ENCODE measurements at regions not wholly inside any gene's neighbourhood (a gene's known extent, or its start where the extent isn't known, plus 50 kb on each side); places are given as distances from the start of the nearest gene placed in this dataset.
A peak's percentile ranks its signal among the peaks of the same experiment; 100 is the strongest.
"Not testable (repeated sequence)": the region's sequence is repeated elsewhere in the genome, so short reads cannot be mapped to it uniquely, and the experiment has no call there.

DNA sequence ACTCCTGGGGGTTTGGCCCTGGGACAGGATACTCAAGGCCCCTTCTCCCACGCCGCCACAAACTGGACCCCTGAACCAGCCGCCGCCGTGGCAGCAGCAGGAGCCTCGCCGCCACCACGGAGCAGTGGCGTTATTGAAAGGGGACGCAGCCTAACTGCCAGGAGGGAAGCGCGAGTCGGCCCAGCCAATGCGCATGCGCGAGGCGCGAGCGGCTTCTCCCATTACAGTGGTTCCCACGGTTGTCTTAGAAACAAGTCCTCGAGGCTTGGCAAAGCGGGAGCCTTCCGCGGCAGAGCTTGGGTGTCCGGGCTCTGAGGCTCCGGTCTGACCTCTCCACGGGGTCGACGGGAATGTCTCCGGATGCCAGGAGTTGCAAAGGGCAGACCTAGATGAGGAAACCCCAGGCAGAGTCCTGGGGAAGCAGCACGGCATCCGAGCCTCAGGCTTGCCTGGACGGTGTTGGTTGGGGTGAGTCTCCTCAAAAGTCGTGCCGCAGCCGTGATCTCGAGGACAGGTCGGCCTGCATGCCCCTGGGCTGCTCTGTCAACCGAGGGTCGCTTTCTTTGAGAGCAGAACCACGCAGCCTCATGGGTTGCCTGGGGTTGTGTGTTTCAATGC, 360.6 kb upstream of the ZNF337 start:
- intact Hi-C loops (cut with DNase I); H3K36me3 ChIP-seq; H3K4me3 ChIP-seq; H3K4me1 ChIP-seq; H3K27me3 ChIP-seq; H3K27ac ChIP-seq (replicated peaks in 1 of 4); H3K9me3 ChIP-seq; DNase-seq (ENCODE audit: extremely low spot score): not testable (repeated sequence)
- WGBS: no CpG with 5 or more reads among the region's 41 CpGs

GRCh38 chr20:26025792-26026191, 329.1 kb upstream of the ZNF337 start:
- H3K27me3 ChIP-seq; H3K36me3 ChIP-seq; H3K4me3 ChIP-seq; H3K9me3 ChIP-seq; intact Hi-C loops (cut with DNase I); DNase-seq (ENCODE audit: extremely low spot score); H3K27ac ChIP-seq (replicated peaks in 1 of 4); H3K4me1 ChIP-seq: not testable (repeated sequence)
- 92% methylated on average over 2 of the region's 4 CpGs for WGBS

GRCh38 chr20:26010942-26011276, 314.3 kb upstream of the ZNF337 start:
- H3K27me3 ChIP-seq; H3K36me3 ChIP-seq; H3K4me1 ChIP-seq; intact Hi-C loops (cut with DNase I); DNase-seq (ENCODE audit: extremely low spot score); H3K9me3 ChIP-seq; H3K4me3 ChIP-seq: not testable (repeated sequence)
- WGBS: no CpG with 5 or more reads among the region's 6 CpGs
- H3K27ac ChIP-seq (replicated peaks in 1 of 4): peak overlapping the region in 1 of 4 donors; percentile 76

DNA sequence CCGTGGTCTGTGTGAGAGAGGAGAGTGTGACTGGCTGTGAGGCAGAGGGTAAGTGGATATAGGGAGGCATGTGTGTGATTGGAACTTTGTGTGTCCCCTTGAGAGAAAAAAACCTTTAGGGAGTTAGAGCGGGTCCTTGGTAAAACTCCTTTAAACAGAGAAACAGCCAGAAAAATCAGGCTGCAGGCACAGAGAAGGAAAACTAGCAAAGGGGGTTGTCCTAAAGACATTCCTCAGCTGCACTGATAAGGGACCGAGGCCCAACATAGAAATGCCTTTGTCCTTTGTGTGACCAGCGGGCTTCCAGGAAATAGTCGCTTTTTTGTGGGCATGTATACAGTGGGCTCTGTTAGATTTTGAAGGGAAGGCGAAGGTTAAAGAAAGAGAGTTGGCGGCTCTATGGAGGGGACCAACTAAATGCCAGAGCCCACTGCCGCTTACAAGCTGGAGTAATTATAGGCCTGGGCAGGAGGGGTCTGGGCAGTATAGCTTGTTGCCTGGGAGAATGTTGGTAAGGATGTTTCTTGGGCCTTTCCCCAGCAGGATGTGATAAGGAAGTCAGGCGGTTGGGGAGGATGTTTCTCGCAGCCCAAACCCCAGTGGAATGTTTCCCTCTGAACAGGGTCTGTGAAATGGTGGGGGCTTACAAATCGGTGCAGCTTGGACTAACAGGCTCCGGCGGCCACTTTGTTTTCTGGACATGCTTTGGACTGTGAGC, 313.7 kb upstream of the ZNF337 start:
- H3K36me3 ChIP-seq; DNase-seq (ENCODE audit: extremely low spot score); H3K4me1 ChIP-seq; H3K27me3 ChIP-seq; H3K9me3 ChIP-seq; intact Hi-C loops (cut with DNase I): not testable (repeated sequence)
- peak overlapping the region; percentile 59 to 71 (median 62) for H3K4me3 ChIP-seq
- peak overlapping the region; percentile 76 to 87 (median 80) for H3K27ac ChIP-seq (replicated peaks in 1 of 4)
- 43% methylated on average over 3 of the region's 13 CpGs for WGBS

DNA sequence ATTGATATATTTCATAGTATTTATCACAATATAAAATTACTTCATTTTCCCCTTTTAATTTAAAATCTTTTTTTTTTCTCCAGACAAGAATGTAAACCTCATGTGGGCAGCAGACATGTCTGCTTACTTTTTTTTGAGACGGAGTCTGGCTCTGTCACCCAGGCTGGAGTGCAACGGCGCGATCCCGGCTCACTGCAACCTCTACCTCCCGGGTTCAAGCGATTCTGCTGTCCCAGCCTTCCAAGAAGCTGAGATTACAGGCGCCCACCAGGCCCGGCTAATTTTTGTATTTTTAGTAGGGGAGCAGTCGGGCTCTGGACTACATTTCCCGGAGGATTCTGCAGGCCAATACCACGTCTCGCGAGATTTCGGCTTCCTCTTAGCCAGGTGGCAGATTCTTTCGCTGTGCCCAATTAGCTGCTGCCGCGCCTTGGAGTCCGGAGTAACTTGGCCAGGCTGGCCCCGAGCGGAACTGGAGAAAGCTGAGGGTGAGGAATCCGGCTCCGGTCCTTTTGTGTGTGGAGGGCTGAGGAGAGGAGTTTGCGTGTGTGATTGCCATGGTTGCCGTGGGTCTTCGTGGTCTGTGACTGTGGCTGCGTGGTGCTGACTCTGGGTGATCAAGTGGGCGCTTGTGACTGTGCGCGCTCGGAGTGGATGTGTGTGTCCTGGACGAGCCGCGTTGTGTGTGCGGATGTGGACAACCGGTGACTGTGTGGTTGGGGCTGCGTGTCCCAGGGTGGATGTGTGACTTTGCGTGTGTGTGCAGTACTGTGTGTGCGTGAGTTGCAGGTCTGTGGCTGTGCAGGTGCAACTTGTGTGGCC, 313.0 kb upstream of the ZNF337 start:
- Histone ChIP-seq H3K4me3 (peak overlapping the region; percentile 59 to 71 (median 62)), H3K27ac (replicated peaks in 1 of 4) (peak overlapping the region; percentile 76 to 87 (median 80))
- peak; percentile 95 for DNase-seq (ENCODE audit: extremely low spot score)
- H3K36me3 ChIP-seq; H3K4me1 ChIP-seq; H3K27me3 ChIP-seq; H3K9me3 ChIP-seq; intact Hi-C loops (cut with DNase I): not testable (repeated sequence)
- TF ChIP-seq POLR2AphosphoS5 (IDR thresholded peaks at IDR 0.05): peak; percentile 69 to 80
- WGBS: 34% methylated on average over 27 of the region's 39 CpGs

DNA sequence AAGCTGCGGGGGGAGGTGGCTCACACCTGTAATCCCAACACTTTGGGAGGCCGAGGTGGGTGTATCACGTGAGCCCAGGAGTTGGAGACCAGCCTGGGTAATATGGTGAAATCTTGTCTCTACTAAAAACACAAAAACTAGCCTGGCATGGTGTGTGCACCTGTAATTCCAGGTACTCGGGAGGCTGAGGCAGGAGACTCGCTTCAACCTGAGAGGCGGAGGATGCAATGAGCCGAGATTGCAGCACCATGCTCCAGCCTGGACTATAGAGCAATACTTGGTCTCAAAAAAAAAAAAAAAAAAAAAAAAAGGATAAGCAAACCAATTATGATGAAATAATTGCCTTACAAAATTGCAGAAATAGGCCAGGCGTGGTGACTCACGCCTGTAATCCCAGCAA, 311.4 kb upstream of the ZNF337 start:
- WGBS: 97% methylated on average over 9 of the region's 9 CpGs
- DNase-seq (ENCODE audit: extremely low spot score); H3K4me1 ChIP-seq; intact Hi-C loops (cut with DNase I); H3K4me3 ChIP-seq; H3K27ac ChIP-seq (replicated peaks in 1 of 4); H3K27me3 ChIP-seq; H3K36me3 ChIP-seq; H3K9me3 ChIP-seq: not testable (repeated sequence)

- H3K9me3 ChIP-seq; intact Hi-C loops (cut with DNase I); H3K4me1 ChIP-seq; DNase-seq (ENCODE audit: extremely low spot score); H3K36me3 ChIP-seq; H3K27me3 ChIP-seq; H3K4me3 ChIP-seq; H3K27ac ChIP-seq (replicated peaks in 1 of 4): not testable (repeated sequence)
- WGBS: 98% methylated on average over 4 of the region's 4 CpGs
These were observed 309.5 kb upstream of the ZNF337 start for GRCh38 chr20:26006164-26006563.

- 70% methylated on average over 3 of the region's 3 CpGs for WGBS
These were observed 307.3 kb upstream of the ZNF337 start for GRCh38 chr20:26003959-26004358.

DNA sequence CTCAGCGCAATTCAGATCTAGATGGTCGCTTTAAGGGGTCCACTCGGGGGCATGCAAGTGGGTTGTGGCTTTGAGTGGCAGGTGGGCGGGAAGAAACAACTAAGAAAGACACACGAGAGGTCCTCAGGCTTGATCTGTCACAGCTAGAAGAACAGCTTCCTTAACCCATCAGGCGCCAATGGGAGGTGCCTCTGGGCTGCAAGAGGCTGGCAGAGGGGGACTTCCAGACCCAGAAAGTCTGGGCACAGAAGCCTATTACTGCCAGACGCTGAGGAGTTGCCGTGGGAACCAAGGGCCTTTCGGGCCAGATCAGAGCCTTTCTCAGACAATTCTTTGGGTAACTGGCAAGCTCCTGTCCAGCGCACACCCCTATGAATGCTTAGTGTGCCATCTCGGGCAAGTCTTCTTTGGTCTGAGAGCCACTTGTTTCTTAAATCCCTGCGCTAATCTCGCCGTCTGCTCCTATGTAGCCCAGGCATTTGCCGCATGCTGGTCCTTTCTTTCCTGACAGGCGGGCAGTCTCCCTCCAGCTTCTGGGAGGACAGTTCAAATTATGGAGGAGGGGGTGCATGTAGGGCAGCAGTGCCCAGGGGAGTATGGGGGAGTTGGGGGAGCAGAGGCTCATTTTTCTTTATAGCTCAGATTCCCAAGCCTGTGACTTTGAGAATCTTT, 300.9 kb upstream of the ZNF337 start:
- H3K27me3 ChIP-seq; H3K9me3 ChIP-seq; H3K27ac ChIP-seq (replicated peaks in 1 of 4); H3K4me3 ChIP-seq; H3K4me1 ChIP-seq; H3K36me3 ChIP-seq; intact Hi-C loops (cut with DNase I); DNase-seq (ENCODE audit: extremely low spot score): not testable (repeated sequence)
- 78% methylated on average over 16 of the region's 16 CpGs for WGBS

More at GRCh38 chr20:26003959-26004358, 307.3 kb upstream of the ZNF337 start:
- H3K9me3 ChIP-seq; H3K27me3 ChIP-seq; H3K27ac ChIP-seq (replicated peaks in 1 of 4); H3K4me3 ChIP-seq; H3K4me1 ChIP-seq; DNase-seq (ENCODE audit: extremely low spot score); H3K36me3 ChIP-seq; intact Hi-C loops (cut with DNase I): not testable (repeated sequence)

Measured in esophagus muscularis mucosa (tissue), 4 donors.